Stomach (tissue), 4 donors: ENCODE measurements at regions not wholly inside any gene's neighbourhood (a gene's known extent, or its start where the extent isn't known, plus 50 kb on each side); places are given as distances from the start of the nearest gene placed in this dataset.

Experiments used
- EP300 ChIP-seq: sonication (generic); formaldehyde crosslinking; IDR thresholded peaks from one replicate; pipeline ENCODE4 v1.6.1; 2017; ENCODE audit warnings: antibody characterized with exemption
- POLR2AphosphoS5 ChIP-seq, 3 donors: sonication (generic); formaldehyde crosslinking; IDR thresholded peaks; one replicate each; pipeline ENCODE4 v1.6.1; 2016; ENCODE audit warnings: antibody characterized with exemption in 3 of 3
- TF ChIP-seq, protein P1 (sequence below), 7 experiments: fragments of 450-650 bp in 4 of 7; fragments of 200-600 bp in 3 of 7; sonication (generic) in 3 of 7; IDR thresholded peaks; one replicate each; pipeline ENCODE4 v1.5.1; 2016 to 2019; ENCODE audit warnings: antibody characterized with exemption in 7 of 7, control low read depth in 2 of 7, mild to moderate bottlenecking in 1 of 7

DNA sequence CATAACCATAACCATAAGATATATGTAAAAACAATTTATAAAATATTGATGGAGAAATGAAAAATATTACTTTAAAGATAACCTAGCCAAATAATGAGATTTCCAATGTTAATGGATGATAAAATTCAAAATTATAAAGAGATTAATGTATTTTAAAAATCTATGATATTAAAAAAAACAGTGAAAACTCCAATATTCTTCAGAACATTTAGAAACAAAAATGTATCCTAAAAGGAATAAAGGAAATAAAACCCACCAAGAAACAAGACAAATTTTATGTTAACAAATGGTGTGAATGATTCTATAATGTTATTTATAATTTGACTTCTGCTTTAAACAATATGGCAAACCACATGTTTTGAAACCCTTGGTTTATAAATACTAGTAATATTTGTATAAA, 1587.8 kb downstream of the PCDH9 start:
- TF ChIP-seq, protein P1, sequence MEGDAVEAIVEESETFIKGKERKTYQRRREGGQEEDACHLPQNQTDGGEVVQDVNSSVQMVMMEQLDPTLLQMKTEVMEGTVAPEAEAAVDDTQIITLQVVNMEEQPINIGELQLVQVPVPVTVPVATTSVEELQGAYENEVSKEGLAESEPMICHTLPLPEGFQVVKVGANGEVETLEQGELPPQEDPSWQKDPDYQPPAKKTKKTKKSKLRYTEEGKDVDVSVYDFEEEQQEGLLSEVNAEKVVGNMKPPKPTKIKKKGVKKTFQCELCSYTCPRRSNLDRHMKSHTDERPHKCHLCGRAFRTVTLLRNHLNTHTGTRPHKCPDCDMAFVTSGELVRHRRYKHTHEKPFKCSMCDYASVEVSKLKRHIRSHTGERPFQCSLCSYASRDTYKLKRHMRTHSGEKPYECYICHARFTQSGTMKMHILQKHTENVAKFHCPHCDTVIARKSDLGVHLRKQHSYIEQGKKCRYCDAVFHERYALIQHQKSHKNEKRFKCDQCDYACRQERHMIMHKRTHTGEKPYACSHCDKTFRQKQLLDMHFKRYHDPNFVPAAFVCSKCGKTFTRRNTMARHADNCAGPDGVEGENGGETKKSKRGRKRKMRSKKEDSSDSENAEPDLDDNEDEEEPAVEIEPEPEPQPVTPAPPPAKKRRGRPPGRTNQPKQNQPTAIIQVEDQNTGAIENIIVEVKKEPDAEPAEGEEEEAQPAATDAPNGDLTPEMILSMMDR (IDR thresholded peaks at IDR 0.05) = no peak
- TF ChIP-seq POLR2AphosphoS5 (IDR thresholded peaks at IDR 0.05) (no peak), EP300 (no peak)
